GM15510 (cell line): ENCODE measurements at regions not wholly inside any gene's neighbourhood (a gene's known extent, or its start where the extent isn't known, plus 50 kb on each side); places are given as distances from the start of the nearest gene placed in this dataset.

ENCODE experiments used
- POLR2A ChIP-seq: IDR thresholded peaks from 3 replicates; pipeline ENCODE4 v1.6.1; 2011; ENCODE audit warnings: borderline replicate concordance; ENCODE audit not compliant: insufficient read length; ENCODE audit errors: extremely low read depth

GRCh38 chr1:25137106-25137505 lies 95.2 kb downstream of the SYF2 start:
- no peak for TF ChIP-seq POLR2A

- no peak for TF ChIP-seq POLR2A
Observed at GRCh38 chr1:25135909-25136308, 96.4 kb downstream of the SYF2 start.

- TF ChIP-seq POLR2A, result no peak
Observed at GRCh38 chr1:25134801-25135461, 97.4 kb downstream of the SYF2 start.

- TF ChIP-seq POLR2A, result no peak
Observed at GRCh38 chr1:25134307-25134706, 98.0 kb downstream of the SYF2 start.

GRCh38 chr1:25131794-25132193 lies 100.5 kb downstream of the SYF2 start:
- TF ChIP-seq POLR2A, result no peak

GRCh38 chr1:25130895-25131294 lies 101.4 kb downstream of the SYF2 start:
- TF ChIP-seq POLR2A, result no peak

- no peak for TF ChIP-seq POLR2A
Observed at GRCh38 chr1:25129380-25129779, 102.9 kb downstream of the SYF2 start.

- TF ChIP-seq POLR2A, result no peak
Observed at GRCh38 chr1:25128121-25128621, 104.1 kb downstream of the SYF2 start.

- no peak for TF ChIP-seq POLR2A
Observed at GRCh38 chr1:25126562-25126961, 105.7 kb downstream of the SYF2 start.

GRCh38 chr1:25123551-25123950 lies 108.8 kb downstream of the SYF2 start:
- no peak for TF ChIP-seq POLR2A

GRCh38 chr1:25122747-25123146 lies 109.6 kb downstream of the SYF2 start:
- no peak for TF ChIP-seq POLR2A

GRCh38 chr1:25120281-25120680 lies 112.0 kb downstream of the SYF2 start:
- no peak for TF ChIP-seq POLR2A

GRCh38 chr1:25118546-25118945 lies 113.8 kb downstream of the SYF2 start:
- no peak for TF ChIP-seq POLR2A

- TF ChIP-seq POLR2A, result no peak
Observed at GRCh38 chr1:25117233-25117823, 115.0 kb downstream of the SYF2 start.

GRCh38 chr1:25116832-25117231 lies 115.5 kb downstream of the SYF2 start:
- TF ChIP-seq POLR2A, result no peak

- TF ChIP-seq POLR2A, result no peak
Observed at GRCh38 chr1:25113731-25114130, 118.6 kb downstream of the SYF2 start.
